HCT116 (cell line): ENCODE measurements at regions not wholly inside any gene's neighbourhood (a gene's known extent, or its start where the extent isn't known, plus 50 kb on each side); places are given as distances from the start of the nearest gene placed in this dataset.
"Not testable (repeated sequence)": the region's sequence is repeated elsewhere in the genome, so short reads cannot be mapped to it uniquely, and the experiment has no call there.

Source experiments
- EZH2 ChIP-seq: fragments of 200-600 bp; sonication (generic); IDR thresholded peaks from 2 replicates; pipeline ENCODE4 v1.6.1; 2017; ENCODE audit warnings: antibody characterized with exemption, mixed run types
- JUND ChIP-seq: IDR thresholded peaks from 2 replicates; pipeline ENCODE4 v1.6.1; 2012
- POLR2A ChIP-seq: IDR thresholded peaks from 2 replicates; pipeline ENCODE4 v1.7.0; 2011; ENCODE audit warnings: borderline replicate concordance; ENCODE audit not compliant: insufficient read depth, insufficient read length; ENCODE audit errors: extremely low read depth
- POLR2AphosphoS5 ChIP-seq: IDR thresholded peaks from 2 replicates; pipeline ENCODE4 v1.6.1; 2011; ENCODE audit warnings: mild to moderate bottlenecking, low read depth, low read length, moderate library complexity
- RAD21 ChIP-seq: IDR thresholded peaks from 2 replicates; pipeline ENCODE4 v1.6.1; 2012; ENCODE audit warnings: low read depth, mild to moderate bottlenecking
- SP1 ChIP-seq: IDR thresholded peaks from 2 replicates; pipeline ENCODE4 v1.6.1; 2012; ENCODE audit warnings: low read depth
- TCF7L2 ChIP-seq: IDR thresholded peaks from 2 replicates; pipeline ENCODE4 v1.7.0; 2011; ENCODE audit warnings: borderline replicate concordance, inconsistent platforms; ENCODE audit not compliant: insufficient read depth, insufficient read length; ENCODE audit errors: extremely low read depth
- YY1 ChIP-seq: IDR thresholded peaks from 2 replicates; pipeline ENCODE4 v1.6.1; 2011; ENCODE audit warnings: low read length, low read depth, moderate library complexity, mild to moderate bottlenecking; ENCODE audit not compliant: insufficient replicate concordance; ENCODE audit errors: extremely low read depth
- ZFX ChIP-seq: fragments of 450-650 bp; IDR thresholded peaks from 2 replicates; pipeline ENCODE4 v1.6.1; 2017
- ZNF274 ChIP-seq: fragments of 200-500 bp; sonication (Bioruptor generic); IDR thresholded peaks from 2 replicates; pipeline ENCODE4 v1.6.1; 2014; ENCODE audit warnings: mild to moderate bottlenecking, low read depth, low read length, inconsistent platforms
- TF ChIP-seq, protein P1 (sequence below), 3 experiments: fragments of 200-600 bp in 1 of 3; sonication (generic) in 1 of 3; IDR thresholded peaks in 2 of 3; conservative IDR thresholded peaks in 1 of 3; 2 replicates each; pipeline ENCODE4 v1.5.1; 2012 to 2017; ENCODE audit warnings: low read depth in 2 of 3, low read length in 2 of 3, antibody characterized with exemption in 1 of 3, borderline replicate concordance in 1 of 3, control low read depth in 1 of 3, mild to moderate bottlenecking in 1 of 3, mixed read lengths in 1 of 3, mixed run types in 1 of 3, moderate library complexity in 1 of 3; ENCODE audit not compliant: insufficient read depth in 1 of 3
- TF ChIP-seq, protein P2 (sequence below): IDR thresholded peaks from 2 replicates; pipeline ENCODE4 v1.6.1; 2012; ENCODE audit warnings: low read depth
- TF ChIP-seq, protein P3 (sequence below): IDR thresholded peaks from 2 replicates; pipeline ENCODE4 v1.6.1; 2011; ENCODE audit warnings: mild to moderate bottlenecking, low read length, moderate library complexity; ENCODE audit not compliant: insufficient replicate concordance; ENCODE audit errors: extremely low read depth
- TF ChIP-seq, protein P4 (sequence below): IDR thresholded peaks from 2 replicates; pipeline ENCODE4 v1.6.1; 2012

DNA sequence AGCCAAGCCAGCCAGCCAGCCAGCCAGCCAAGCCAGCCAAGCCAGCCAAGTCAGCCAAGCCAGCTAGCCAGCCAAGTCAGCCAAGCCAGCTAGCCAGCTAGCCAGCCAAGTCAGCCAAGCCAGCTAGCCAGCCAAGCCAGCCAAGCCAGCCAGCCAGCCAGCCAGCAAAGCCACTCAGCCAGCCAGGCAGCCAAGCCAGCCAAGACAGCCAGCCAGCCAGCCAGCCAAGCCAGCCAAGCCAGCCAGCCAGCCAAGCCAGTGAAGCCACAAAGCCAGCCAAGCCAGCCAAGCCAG is 1605.0 kb downstream of the RPIA start:
- not testable (repeated sequence) for TF ChIP-seq RAD21, POLR2A, POLR2AphosphoS5, TCF7L2, YY1, JUND, ZFX, SP1, EZH2, ZNF274
- TF ChIP-seq, protein P1, sequence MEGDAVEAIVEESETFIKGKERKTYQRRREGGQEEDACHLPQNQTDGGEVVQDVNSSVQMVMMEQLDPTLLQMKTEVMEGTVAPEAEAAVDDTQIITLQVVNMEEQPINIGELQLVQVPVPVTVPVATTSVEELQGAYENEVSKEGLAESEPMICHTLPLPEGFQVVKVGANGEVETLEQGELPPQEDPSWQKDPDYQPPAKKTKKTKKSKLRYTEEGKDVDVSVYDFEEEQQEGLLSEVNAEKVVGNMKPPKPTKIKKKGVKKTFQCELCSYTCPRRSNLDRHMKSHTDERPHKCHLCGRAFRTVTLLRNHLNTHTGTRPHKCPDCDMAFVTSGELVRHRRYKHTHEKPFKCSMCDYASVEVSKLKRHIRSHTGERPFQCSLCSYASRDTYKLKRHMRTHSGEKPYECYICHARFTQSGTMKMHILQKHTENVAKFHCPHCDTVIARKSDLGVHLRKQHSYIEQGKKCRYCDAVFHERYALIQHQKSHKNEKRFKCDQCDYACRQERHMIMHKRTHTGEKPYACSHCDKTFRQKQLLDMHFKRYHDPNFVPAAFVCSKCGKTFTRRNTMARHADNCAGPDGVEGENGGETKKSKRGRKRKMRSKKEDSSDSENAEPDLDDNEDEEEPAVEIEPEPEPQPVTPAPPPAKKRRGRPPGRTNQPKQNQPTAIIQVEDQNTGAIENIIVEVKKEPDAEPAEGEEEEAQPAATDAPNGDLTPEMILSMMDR (IDR thresholded peaks at IDR 0.05 in 2 of 3, conservative IDR thresholded peaks at IDR 0.05 in 1 of 3; ENCODE audit: borderline replicate concordance in 1 of 3, insufficient read depth in 1 of 3, low read depth in 2 of 3, low read length in 2 of 3): not testable (repeated sequence)
- TF ChIP-seq, protein P2, sequence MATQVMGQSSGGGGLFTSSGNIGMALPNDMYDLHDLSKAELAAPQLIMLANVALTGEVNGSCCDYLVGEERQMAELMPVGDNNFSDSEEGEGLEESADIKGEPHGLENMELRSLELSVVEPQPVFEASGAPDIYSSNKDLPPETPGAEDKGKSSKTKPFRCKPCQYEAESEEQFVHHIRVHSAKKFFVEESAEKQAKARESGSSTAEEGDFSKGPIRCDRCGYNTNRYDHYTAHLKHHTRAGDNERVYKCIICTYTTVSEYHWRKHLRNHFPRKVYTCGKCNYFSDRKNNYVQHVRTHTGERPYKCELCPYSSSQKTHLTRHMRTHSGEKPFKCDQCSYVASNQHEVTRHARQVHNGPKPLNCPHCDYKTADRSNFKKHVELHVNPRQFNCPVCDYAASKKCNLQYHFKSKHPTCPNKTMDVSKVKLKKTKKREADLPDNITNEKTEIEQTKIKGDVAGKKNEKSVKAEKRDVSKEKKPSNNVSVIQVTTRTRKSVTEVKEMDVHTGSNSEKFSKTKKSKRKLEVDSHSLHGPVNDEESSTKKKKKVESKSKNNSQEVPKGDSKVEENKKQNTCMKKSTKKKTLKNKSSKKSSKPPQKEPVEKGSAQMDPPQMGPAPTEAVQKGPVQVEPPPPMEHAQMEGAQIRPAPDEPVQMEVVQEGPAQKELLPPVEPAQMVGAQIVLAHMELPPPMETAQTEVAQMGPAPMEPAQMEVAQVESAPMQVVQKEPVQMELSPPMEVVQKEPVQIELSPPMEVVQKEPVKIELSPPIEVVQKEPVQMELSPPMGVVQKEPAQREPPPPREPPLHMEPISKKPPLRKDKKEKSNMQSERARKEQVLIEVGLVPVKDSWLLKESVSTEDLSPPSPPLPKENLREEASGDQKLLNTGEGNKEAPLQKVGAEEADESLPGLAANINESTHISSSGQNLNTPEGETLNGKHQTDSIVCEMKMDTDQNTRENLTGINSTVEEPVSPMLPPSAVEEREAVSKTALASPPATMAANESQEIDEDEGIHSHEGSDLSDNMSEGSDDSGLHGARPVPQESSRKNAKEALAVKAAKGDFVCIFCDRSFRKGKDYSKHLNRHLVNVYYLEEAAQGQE: not testable (repeated sequence)
- TF ChIP-seq, protein P3, sequence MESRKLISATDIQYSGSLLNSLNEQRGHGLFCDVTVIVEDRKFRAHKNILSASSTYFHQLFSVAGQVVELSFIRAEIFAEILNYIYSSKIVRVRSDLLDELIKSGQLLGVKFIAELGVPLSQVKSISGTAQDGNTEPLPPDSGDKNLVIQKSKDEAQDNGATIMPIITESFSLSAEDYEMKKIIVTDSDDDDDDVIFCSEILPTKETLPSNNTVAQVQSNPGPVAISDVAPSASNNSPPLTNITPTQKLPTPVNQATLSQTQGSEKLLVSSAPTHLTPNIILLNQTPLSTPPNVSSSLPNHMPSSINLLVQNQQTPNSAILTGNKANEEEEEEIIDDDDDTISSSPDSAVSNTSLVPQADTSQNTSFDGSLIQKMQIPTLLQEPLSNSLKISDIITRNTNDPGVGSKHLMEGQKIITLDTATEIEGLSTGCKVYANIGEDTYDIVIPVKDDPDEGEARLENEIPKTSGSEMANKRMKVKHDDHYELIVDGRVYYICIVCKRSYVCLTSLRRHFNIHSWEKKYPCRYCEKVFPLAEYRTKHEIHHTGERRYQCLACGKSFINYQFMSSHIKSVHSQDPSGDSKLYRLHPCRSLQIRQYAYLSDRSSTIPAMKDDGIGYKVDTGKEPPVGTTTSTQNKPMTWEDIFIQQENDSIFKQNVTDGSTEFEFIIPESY: not testable (repeated sequence)
- TF ChIP-seq, protein P4, sequence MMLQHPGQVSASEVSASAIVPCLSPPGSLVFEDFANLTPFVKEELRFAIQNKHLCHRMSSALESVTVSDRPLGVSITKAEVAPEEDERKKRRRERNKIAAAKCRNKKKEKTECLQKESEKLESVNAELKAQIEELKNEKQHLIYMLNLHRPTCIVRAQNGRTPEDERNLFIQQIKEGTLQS: not testable (repeated sequence)
